Lower leg skin (tissue), 4 donors: ENCODE measurements at regions not wholly inside any gene's neighbourhood (a gene's known extent, or its start where the extent isn't known, plus 50 kb on each side); places are given as distances from the start of the nearest gene placed in this dataset.

Experiments
- DNase-seq, 2 donors: peaks; one replicate each; pipeline ENCODE4 v3.0.0-alpha.2; 2019; ENCODE audit warnings: low spot score in 2 of 2
- H3K4me3 ChIP-seq: fragments of 200-600 bp; sonication (generic); 2 replicates; pipeline ENCODE4 v1.5.1; 2017; ENCODE audit warnings: mild to moderate bottlenecking, low read depth; ENCODE audit not compliant: poor library complexity, severe bottlenecking
- POLR2A ChIP-seq, 2 donors: fragments of 450-650 bp; IDR thresholded peaks; one replicate each; pipeline ENCODE4 v1.6.1; 2016 to 2017; ENCODE audit warnings: antibody characterized with exemption in 2 of 2, mild to moderate bottlenecking in 1 of 2, moderate library complexity in 1 of 2
- WGBS, 2 donors: methylation state at CpG; one replicate each; pipeline ENCODE4 v1.1.5; 2018; 5-methylcytosine and 5-hydroxymethylcytosine counted together
- intact Hi-C: fragments of 100-400 bp; cut with DNase I; formaldehyde crosslinking; loops from one replicate; pipeline ENCODE4 v1.15.0; 2023; ENCODE audit warnings: low total_unique reads
- TF ChIP-seq, protein P1 (sequence below), 3 donors: fragments of 450-650 bp; IDR thresholded peaks; one replicate each; pipeline ENCODE4 v1.5.1; 2016; ENCODE audit warnings: antibody characterized with exemption in 3 of 3, mild to moderate bottlenecking in 3 of 3, moderate library complexity in 2 of 3

DNA sequence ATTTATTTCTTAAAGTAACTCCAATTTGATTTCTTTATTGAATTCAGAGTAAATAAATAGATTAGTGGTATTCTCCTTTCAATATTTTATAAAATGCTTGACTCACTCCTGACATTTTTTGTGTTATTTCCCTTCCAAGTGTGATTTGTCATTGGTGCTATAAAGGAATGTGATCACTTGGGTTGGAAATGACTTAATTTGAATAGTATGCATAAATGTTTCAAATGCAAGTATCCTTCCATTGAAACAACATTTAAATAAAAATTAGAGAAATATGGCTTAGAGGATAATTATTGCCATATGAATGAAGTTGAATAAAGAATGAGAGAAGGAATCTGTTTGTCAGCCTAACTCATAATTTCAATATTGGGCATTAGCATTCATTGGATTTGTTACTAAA is 182.7 kb downstream of the PABPC4L start:
- TF ChIP-seq, protein P1, sequence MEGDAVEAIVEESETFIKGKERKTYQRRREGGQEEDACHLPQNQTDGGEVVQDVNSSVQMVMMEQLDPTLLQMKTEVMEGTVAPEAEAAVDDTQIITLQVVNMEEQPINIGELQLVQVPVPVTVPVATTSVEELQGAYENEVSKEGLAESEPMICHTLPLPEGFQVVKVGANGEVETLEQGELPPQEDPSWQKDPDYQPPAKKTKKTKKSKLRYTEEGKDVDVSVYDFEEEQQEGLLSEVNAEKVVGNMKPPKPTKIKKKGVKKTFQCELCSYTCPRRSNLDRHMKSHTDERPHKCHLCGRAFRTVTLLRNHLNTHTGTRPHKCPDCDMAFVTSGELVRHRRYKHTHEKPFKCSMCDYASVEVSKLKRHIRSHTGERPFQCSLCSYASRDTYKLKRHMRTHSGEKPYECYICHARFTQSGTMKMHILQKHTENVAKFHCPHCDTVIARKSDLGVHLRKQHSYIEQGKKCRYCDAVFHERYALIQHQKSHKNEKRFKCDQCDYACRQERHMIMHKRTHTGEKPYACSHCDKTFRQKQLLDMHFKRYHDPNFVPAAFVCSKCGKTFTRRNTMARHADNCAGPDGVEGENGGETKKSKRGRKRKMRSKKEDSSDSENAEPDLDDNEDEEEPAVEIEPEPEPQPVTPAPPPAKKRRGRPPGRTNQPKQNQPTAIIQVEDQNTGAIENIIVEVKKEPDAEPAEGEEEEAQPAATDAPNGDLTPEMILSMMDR (IDR thresholded peaks at IDR 0.05): no peak
- TF ChIP-seq POLR2A (IDR thresholded peaks at IDR 0.05): no peak
- no peak overlapping the region for H3K4me3 ChIP-seq
- no peak for DNase-seq
- intact Hi-C loops: no loop called here

DNA sequence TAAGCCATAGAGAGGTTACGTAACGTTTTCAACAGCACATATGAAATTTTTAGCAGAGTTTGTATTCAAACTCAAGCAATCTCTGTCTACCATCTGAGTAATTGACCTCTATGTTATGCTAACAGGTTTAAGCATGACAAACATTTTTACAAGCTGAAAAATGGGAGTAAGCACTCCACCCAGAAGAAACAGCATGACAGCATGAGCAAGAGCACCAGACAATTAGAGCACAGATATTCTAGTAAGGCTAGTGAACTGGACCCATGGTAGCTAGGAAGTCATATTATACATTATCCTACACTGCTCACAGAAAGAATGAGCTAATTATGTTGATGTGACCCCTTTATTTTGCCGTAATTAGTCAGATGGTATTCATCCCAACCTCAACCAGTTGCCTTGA is 200.5 kb downstream of the PABPC4L start:
- TF ChIP-seq POLR2A (IDR thresholded peaks at IDR 0.05): no peak
- TF ChIP-seq, protein P1 (IDR thresholded peaks at IDR 0.05): no peak
- WGBS, 2 donors: 69 to 82% methylated on average over 3 of the region's 3 CpGs
- intact Hi-C loops: no loop called here

DNA sequence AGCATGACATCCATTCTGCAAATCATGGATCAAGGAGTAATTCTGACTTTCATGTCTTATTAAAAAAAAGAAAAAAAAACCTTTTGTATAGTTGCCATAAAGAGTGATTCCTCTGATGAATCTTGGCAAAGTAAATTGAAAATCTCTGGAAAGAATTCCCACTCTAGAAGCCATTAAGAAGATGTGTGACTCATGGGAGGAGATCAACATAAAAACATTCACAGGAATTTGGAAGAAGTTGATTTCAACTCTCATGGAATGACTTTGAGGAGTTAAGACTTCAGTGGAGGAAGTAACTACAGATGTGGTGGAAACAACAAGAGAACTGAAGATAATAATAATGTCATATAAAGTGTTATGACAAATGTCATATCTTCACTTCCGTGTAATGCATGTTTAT is 204.2 kb downstream of the PABPC4L start:
- DNase-seq: no peak
- intact Hi-C loops: no loop called here
- 53 to 62% methylated on average over 1 of the region's 1 CpG for WGBS, 2 donors
- no peak overlapping the region for H3K4me3 ChIP-seq
- TF ChIP-seq, protein P1 (IDR thresholded peaks at IDR 0.05): no peak
- no peak for TF ChIP-seq POLR2A (IDR thresholded peaks at IDR 0.05)

More for the DNA sequence above, 200.5 kb downstream of the PABPC4L start:
- no peak overlapping the region for H3K4me3 ChIP-seq
- no peak for DNase-seq

- DNase-seq: no peak
- H3K4me3 ChIP-seq: no peak overlapping the region
- TF ChIP-seq POLR2A (IDR thresholded peaks at IDR 0.05): no peak
- TF ChIP-seq, protein P1 (IDR thresholded peaks at IDR 0.05): no peak
- 77 to 85% methylated on average over 7 of the region's 7 CpGs for WGBS, 2 donors
- intact Hi-C loops: no loop called here
Measured at GRCh38 chr4:133996431-133997121, 205.0 kb downstream of the PABPC4L start.

- 92 to 98% methylated on average over 5 of the region's 5 CpGs for WGBS, 2 donors
- no peak overlapping the region for H3K4me3 ChIP-seq
- no peak for TF ChIP-seq POLR2A (IDR thresholded peaks at IDR 0.05)
- TF ChIP-seq, protein P1 (IDR thresholded peaks at IDR 0.05): no peak
- intact Hi-C loops: no loop called here
- no peak for DNase-seq
Measured at GRCh38 chr4:133995243-133995960, 206.2 kb downstream of the PABPC4L start.
